H9 (cell line): ENCODE measurements at regions not wholly inside any gene's neighbourhood (a gene's known extent, or its start where the extent isn't known, plus 50 kb on each side); places are given as distances from the start of the nearest gene placed in this dataset.

Source experiments
- DNase-seq: peaks from one replicate; pipeline ENCODE4 v3.0.0-alpha.2; 2017
- H2AFZ ChIP-seq: one replicate; pipeline ENCODE4 v1.6.1; 2013; ENCODE audit warnings: mild to moderate bottlenecking, low read length, control low read depth, moderate library complexity
- H2AK5ac ChIP-seq: 2 replicates; pipeline ENCODE4 v1.6.1; 2013; ENCODE audit warnings: low read length, control low read depth, mixed read lengths; ENCODE audit not compliant: insufficient read length
- H2BK120ac ChIP-seq: one replicate; pipeline ENCODE4 v1.6.1; 2013; ENCODE audit warnings: low read depth, mild to moderate bottlenecking, low read length, control low read depth, inconsistent platforms; ENCODE audit not compliant: poor library complexity, severe bottlenecking
- H2BK12ac ChIP-seq: 2 replicates; pipeline ENCODE4 v1.6.1; 2013; ENCODE audit warnings: low read length, control low read depth, mixed read lengths, low read depth; ENCODE audit not compliant: insufficient read length
- H2BK15ac ChIP-seq: 2 replicates; pipeline ENCODE4 v1.6.1; 2013; ENCODE audit warnings: low read depth, low read length, control low read depth
- H2BK20ac ChIP-seq: one replicate; pipeline ENCODE4 v1.6.1; 2013; ENCODE audit warnings: low read depth, mild to moderate bottlenecking, low read length, control low read depth, inconsistent platforms; ENCODE audit not compliant: poor library complexity, severe bottlenecking
- H2BK5ac ChIP-seq: 2 replicates; pipeline ENCODE4 v1.6.1; 2013; ENCODE audit warnings: low read length, control low read depth, mixed read lengths; ENCODE audit not compliant: insufficient read length
- H3K14ac ChIP-seq: 2 replicates; pipeline ENCODE4 v1.6.1; 2013; ENCODE audit warnings: low read length, control low read depth; ENCODE audit not compliant: insufficient read depth
- H3K18ac ChIP-seq: 2 replicates; pipeline ENCODE4 v1.6.1; 2013; ENCODE audit warnings: low read depth, mild to moderate bottlenecking, mixed read lengths, low read length, control low read depth; ENCODE audit not compliant: insufficient read length
- H3K23ac ChIP-seq: 2 replicates; pipeline ENCODE4 v1.6.1; 2013; ENCODE audit warnings: low read length, control low read depth, mixed read lengths, low read depth; ENCODE audit not compliant: insufficient read length
- H3K23me2 ChIP-seq: 2 replicates; pipeline ENCODE4 v1.6.1; 2013; ENCODE audit warnings: low read depth, mild to moderate bottlenecking, mixed read lengths, low read length, control low read depth; ENCODE audit not compliant: insufficient read length, poor library complexity, severe bottlenecking
- H3K27ac ChIP-seq: 2 replicates; pipeline ENCODE4 v1.5.1; 2013; ENCODE audit warnings: low read length, control low read depth, mixed read lengths, low read depth; ENCODE audit not compliant: insufficient read length
- H3K27me3 ChIP-seq: 2 replicates; pipeline ENCODE4 v1.6.1; 2013; ENCODE audit warnings: low read length, control low read depth, inconsistent platforms; ENCODE audit not compliant: insufficient read depth
- H3K4ac ChIP-seq: 2 replicates; pipeline ENCODE4 v1.6.1; 2013; ENCODE audit warnings: low read depth, mild to moderate bottlenecking, control low read depth, inconsistent platforms, low read length, moderate library complexity
- H3K4me1 ChIP-seq: 2 replicates; pipeline ENCODE4 v1.6.1; 2013; ENCODE audit warnings: low read length, control low read depth, inconsistent platforms; ENCODE audit not compliant: insufficient read depth
- H3K4me2 ChIP-seq: 2 replicates; pipeline ENCODE4 v1.6.1; 2013; ENCODE audit warnings: low read length, control low read depth, mixed read lengths; ENCODE audit not compliant: insufficient read length, insufficient read depth
- H3K56ac ChIP-seq: 2 replicates; pipeline ENCODE4 v1.6.1; 2013; ENCODE audit warnings: low read depth, mild to moderate bottlenecking, mixed read lengths, low read length, control low read depth; ENCODE audit not compliant: insufficient read length
- H3K79me1 ChIP-seq: 2 replicates; pipeline ENCODE4 v1.6.1; 2013; ENCODE audit warnings: low read depth, mild to moderate bottlenecking, moderate library complexity, low read length, control low read depth, inconsistent platforms; ENCODE audit not compliant: insufficient read depth, poor library complexity, severe bottlenecking
- H3K79me2 ChIP-seq: 2 replicates; pipeline ENCODE4 v1.6.1; 2013; ENCODE audit warnings: low read length, control low read depth, inconsistent platforms; ENCODE audit not compliant: insufficient read depth
- H3K9ac ChIP-seq: 2 replicates; pipeline ENCODE4 v1.6.1; 2013; ENCODE audit warnings: low read length, control low read depth, mixed read lengths; ENCODE audit not compliant: insufficient read length; ENCODE audit errors: extremely low read depth
- H3K9me3 ChIP-seq: one replicate; pipeline ENCODE4 v1.6.1; 2013; ENCODE audit warnings: low read depth, low read length, inconsistent platforms; ENCODE audit not compliant: control insufficient read depth
- H3T11ph ChIP-seq: one replicate; pipeline ENCODE4 v1.6.1; 2013; ENCODE audit warnings: mild to moderate bottlenecking, low read length, control low read depth, inconsistent platforms
- H4K20me1 ChIP-seq: one replicate; pipeline ENCODE4 v1.6.1; 2013; ENCODE audit not compliant: control insufficient read depth, insufficient read length, insufficient read depth
- H4K5ac ChIP-seq: 2 replicates; pipeline ENCODE4 v1.6.1; 2013; ENCODE audit warnings: low read depth, mild to moderate bottlenecking, mixed read lengths, low read length, control low read depth; ENCODE audit not compliant: insufficient read length
- H4K8ac ChIP-seq: replicated peaks from 2 replicates; pipeline ENCODE4 v1.6.1; 2013; ENCODE audit warnings: low read length, control low read depth, mixed read lengths, low read depth; ENCODE audit not compliant: insufficient read length
- H4K91ac ChIP-seq: 2 replicates; pipeline ENCODE4 v1.6.1; 2013; ENCODE audit warnings: low read depth, mild to moderate bottlenecking, moderate library complexity, mixed read lengths, low read length, control low read depth; ENCODE audit not compliant: insufficient read length
- H3K27ac Mint-ChIP-seq, 3 experiments: 2 replicates in 2 of 3; 3 replicates in 1 of 3; pipeline ENCODE4 v1.8.0; 2020 to 2021; ENCODE audit warnings: mixed read lengths in 3 of 3, mild to moderate bottlenecking in 1 of 3, moderate library complexity in 1 of 3
- H3K27me3 Mint-ChIP-seq: 2 replicates; pipeline ENCODE4 v1.8.0; 2021; ENCODE audit warnings: low read depth, mild to moderate bottlenecking, moderate library complexity, mixed read lengths
- H3K36me3 Mint-ChIP-seq, 3 experiments: 2 replicates in 2 of 3; 3 replicates in 1 of 3; pipeline ENCODE4 v1.8.0; 2020 to 2021; ENCODE audit warnings: low read depth in 3 of 3, mixed read lengths in 3 of 3; ENCODE audit not compliant: insufficient read depth in 1 of 3
- H3K4me1 Mint-ChIP-seq, 2 experiments: 2 replicates each; pipeline ENCODE4 v1.8.0; 2020; ENCODE audit warnings: mixed read lengths in 2 of 2
- H3K4me3 Mint-ChIP-seq, 2 experiments: 2 replicates in 1 of 2; 3 replicates in 1 of 2; pipeline ENCODE4 v1.8.0; 2020 to 2021; ENCODE audit warnings: mild to moderate bottlenecking in 2 of 2, mixed read lengths in 2 of 2, moderate library complexity in 1 of 2
- H3K9me3 Mint-ChIP-seq, 2 experiments: 2 replicates in 1 of 2; 3 replicates in 1 of 2; pipeline ENCODE4 v1.8.0; 2020; ENCODE audit warnings: mild to moderate bottlenecking in 2 of 2, mixed read lengths in 2 of 2, moderate library complexity in 1 of 2
- CTCF ChIP-seq: fragments of 200-600 bp; sonication (generic); conservative IDR thresholded peaks from 3 replicates; pipeline ENCODE4 v1.8.0; 2021; ENCODE audit warnings: antibody characterized with exemption, mild to moderate bottlenecking
- WGBS: extraction: QIAGEN DNeasy Blood & Tissue Kit; methylation state at CpG from one replicate; pipeline ENCODE4 v1.1.7; 2013; ENCODE audit warnings: missing lambda C conversion rate, low lambda C conversion rate, mixed read lengths; ENCODE audit not compliant: insufficient read length; ENCODE audit errors: extremely low coverage; 5-methylcytosine and 5-hydroxymethylcytosine counted together

DNA sequence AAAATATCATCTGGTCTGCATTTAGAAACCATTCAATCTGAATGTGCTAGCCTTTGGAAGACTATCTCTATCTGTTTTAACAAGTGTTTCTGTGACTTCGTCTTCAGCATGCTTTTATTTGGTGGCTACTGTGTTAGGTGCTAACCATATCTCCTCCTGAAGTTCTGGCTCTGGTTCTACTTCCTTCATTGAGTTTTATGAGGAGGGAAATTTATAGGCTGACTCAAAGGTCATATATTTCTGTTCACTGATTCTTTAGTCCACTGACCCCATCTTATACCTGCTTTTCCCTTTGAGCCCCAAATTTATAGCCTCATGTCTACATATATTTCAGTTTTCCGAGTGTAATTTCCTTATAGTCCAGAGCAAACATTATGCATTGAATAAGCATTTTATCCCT, 295.0 kb upstream of the RASGRP1 start:
- Histone ChIP-seq H3T11ph (no peak overlapping the region), H3K9me3 (no peaks in the 10 kb centered on the region), H4K91ac (no peak overlapping the region), H3K56ac (no peak overlapping the region), H3K14ac (no peak overlapping the region), H2AFZ (no peak overlapping the region), H3K4ac (no peak overlapping the region), H2BK12ac (no peak overlapping the region), H3K18ac (no peak overlapping the region), H2BK120ac (no peak overlapping the region), H3K4me1 (no peaks in the 10 kb centered on the region), H3K79me2 (no peaks in the 10 kb centered on the region), H3K27ac (no peak overlapping the region), H3K4me2 (no peak overlapping the region), H4K8ac (no peak overlapping the region), H2BK5ac (no peak overlapping the region), H3K23me2 (no peaks in the 10 kb centered on the region), H2BK20ac (no peak overlapping the region), H3K23ac (no peak overlapping the region), H4K5ac (no peak overlapping the region), H3K9ac (no peak overlapping the region), H4K20me1 (no peaks in the 10 kb centered on the region), H2BK15ac (no peak overlapping the region), H3K27me3 (no peaks in the 10 kb centered on the region), H3K79me1 (no peaks in the 10 kb centered on the region), H2AK5ac (no peak overlapping the region)
- DNase-seq, result no peak
- no peak overlapping the region for H3K4me3 Mint-ChIP-seq
- no peaks in the 10 kb centered on the region for H3K27me3 Mint-ChIP-seq
- H3K4me1 Mint-ChIP-seq, result peaks cover 4% of the 10 kb centered on the region in 2 experiments; a peak in 2 of 4 replicates
- TF ChIP-seq CTCF, result no peak
- H3K27ac Mint-ChIP-seq, result no peak overlapping the region
- no peaks in the 10 kb centered on the region for H3K36me3 Mint-ChIP-seq
- no CpG with 5 or more reads among the region's 2 CpGs for WGBS
- no peaks in the 10 kb centered on the region for H3K9me3 Mint-ChIP-seq
